Immature natural killer cell (primary cell): ENCODE measurements at regions not wholly inside any gene's neighbourhood (a gene's known extent, or its start where the extent isn't known, plus 50 kb on each side); places are given as distances from the start of the nearest gene placed in this dataset.

ENCODE experiments used
- DNase-seq, 3 donors: peaks; one replicate each; pipeline ENCODE4 v3.0.0; 2022; ENCODE audit warnings: mixed read lengths in 1 of 3
- H3K27ac Mint-ChIP-seq, 6 donors: one replicate each; pipeline ENCODE4 v1.8.0; 2020; ENCODE audit warnings: mixed read lengths in 6 of 6, mild to moderate bottlenecking in 5 of 6, inconsistent platforms in 4 of 6, moderate library complexity in 3 of 6
- H3K27me3 Mint-ChIP-seq, 3 donors: one replicate each; pipeline ENCODE4 v1.8.0; 2020 to 2021; ENCODE audit warnings: low read depth in 3 of 3, mild to moderate bottlenecking in 3 of 3, mixed read lengths in 3 of 3, moderate library complexity in 3 of 3, inconsistent platforms in 1 of 3
- H3K36me3 Mint-ChIP-seq, 3 donors: one replicate each; pipeline ENCODE4 v1.8.0; 2020; ENCODE audit warnings: mixed read lengths in 3 of 3, inconsistent platforms in 2 of 3, mild to moderate bottlenecking in 2 of 3
- H3K4me1 Mint-ChIP-seq, 2 donors: one replicate each; pipeline ENCODE4 v1.8.0; 2020; ENCODE audit warnings: inconsistent platforms in 2 of 2, mild to moderate bottlenecking in 2 of 2, mixed read lengths in 2 of 2, moderate library complexity in 1 of 2
- H3K4me3 Mint-ChIP-seq, 5 donors: one replicate each; pipeline ENCODE4 v1.8.0; 2020; ENCODE audit warnings: mild to moderate bottlenecking in 5 of 5, mixed read lengths in 5 of 5, inconsistent platforms in 3 of 5, moderate library complexity in 3 of 5
- H3K9me3 Mint-ChIP-seq, 6 donors: one replicate each; pipeline ENCODE4 v1.8.0; 2020; ENCODE audit warnings: mild to moderate bottlenecking in 6 of 6, mixed read lengths in 6 of 6, inconsistent platforms in 4 of 6, moderate library complexity in 3 of 6

GRCh38 chr18:53649621-53650020, 574.8 kb downstream of the MBD2 start:
- no peaks in the 10 kb centered on the region for H3K4me1 Mint-ChIP-seq
- H3K27ac Mint-ChIP-seq = no peak overlapping the region

GRCh38 chr18:53644799-53645471, 579.5 kb downstream of the MBD2 start:
- Mint-ChIP-seq H3K9me3 (peaks cover 0 to 27% (median 18%) of the 10 kb centered on the region in 6 donors), H3K27ac (no peak overlapping the region), H3K36me3 (no peaks in the 10 kb centered on the region), H3K4me3 (no peak overlapping the region), H3K4me1 (no peaks in the 10 kb centered on the region), H3K27me3 (peaks cover 0 to 3% (median 2%) of the 10 kb centered on the region in 3 donors)
- DNase-seq = no peak

More at GRCh38 chr18:53649621-53650020, 574.8 kb downstream of the MBD2 start:
- peaks cover 2 to 19% (median 11%) of the 10 kb centered on the region in 6 donors for H3K9me3 Mint-ChIP-seq
- no peaks in the 10 kb centered on the region for H3K36me3 Mint-ChIP-seq
- peaks cover 0 to 3% (median 0%) of the 10 kb centered on the region in 3 donors for H3K27me3 Mint-ChIP-seq
- no peak overlapping the region for H3K4me3 Mint-ChIP-seq
- no peak for DNase-seq

GRCh38 chr18:53639687-53640086, 584.8 kb downstream of the MBD2 start:
- Mint-ChIP-seq H3K27ac (no peak overlapping the region), H3K4me1 (no peaks in the 10 kb centered on the region), H3K9me3 (peaks cover 5 to 42% (median 17%) of the 10 kb centered on the region in 6 donors), H3K4me3 (no peak overlapping the region), H3K36me3 (no peaks in the 10 kb centered on the region), H3K27me3 (peaks cover 0 to 2% (median 0%) of the 10 kb centered on the region in 3 donors)
- DNase-seq = no peak

- H3K9me3 Mint-ChIP-seq = peaks cover 18 to 55% (median 39%) of the 10 kb centered on the region in 6 donors
- H3K27ac Mint-ChIP-seq = no peak overlapping the region
- H3K4me1 Mint-ChIP-seq = no peaks in the 10 kb centered on the region
- no peak overlapping the region for H3K4me3 Mint-ChIP-seq
- H3K36me3 Mint-ChIP-seq = peaks cover 0 to 3% (median 0%) of the 10 kb centered on the region in 3 donors
- no peak for DNase-seq
- H3K27me3 Mint-ChIP-seq = no peaks in the 10 kb centered on the region
Measured at GRCh38 chr18:53629337-53629736, 595.1 kb downstream of the MBD2 start.

- Mint-ChIP-seq H3K36me3 (peaks cover 0 to 3% (median 0%) of the 10 kb centered on the region in 3 donors), H3K4me3 (no peak overlapping the region)
- DNase-seq = no peak
Measured at GRCh38 chr18:53625997-53626599, 598.4 kb downstream of the MBD2 start.

GRCh38 chr18:53610957-53611356, 613.5 kb downstream of the MBD2 start:
- Mint-ChIP-seq H3K9me3 (peaks cover 1 to 27% (median 7%) of the 10 kb centered on the region in 6 donors), H3K4me1 (no peaks in the 10 kb centered on the region), H3K36me3 (no peaks in the 10 kb centered on the region), H3K27ac (no peak overlapping the region), H3K27me3 (peaks cover 0 to 2% (median 0%) of the 10 kb centered on the region in 3 donors), H3K4me3 (no peak overlapping the region)
- no peak for DNase-seq

More at GRCh38 chr18:53625997-53626599, 598.4 kb downstream of the MBD2 start:
- Mint-ChIP-seq H3K4me1 (no peaks in the 10 kb centered on the region), H3K9me3 (peaks cover 7 to 41% (median 21%) of the 10 kb centered on the region in 6 donors), H3K27me3 (peaks cover 0 to 2% (median 0%) of the 10 kb centered on the region in 3 donors), H3K27ac (no peak overlapping the region)

- no peak overlapping the region for H3K4me3 Mint-ChIP-seq
Measured at GRCh38 chr18:53606792-53607191, 617.7 kb downstream of the MBD2 start.

GRCh38 chr18:53605198-53605597, 619.3 kb downstream of the MBD2 start:
- no peaks in the 10 kb centered on the region for H3K4me1 Mint-ChIP-seq
- no peak for DNase-seq
- peaks cover 0 to 23% (median 4%) of the 10 kb centered on the region in 6 donors for H3K9me3 Mint-ChIP-seq
- no peaks in the 10 kb centered on the region for H3K36me3 Mint-ChIP-seq
- no peak overlapping the region for H3K4me3 Mint-ChIP-seq
- no peak overlapping the region for H3K27ac Mint-ChIP-seq
- H3K27me3 Mint-ChIP-seq = no peaks in the 10 kb centered on the region

More at GRCh38 chr18:53606792-53607191, 617.7 kb downstream of the MBD2 start:
- no peaks in the 10 kb centered on the region for H3K36me3 Mint-ChIP-seq
- H3K4me1 Mint-ChIP-seq = no peaks in the 10 kb centered on the region
- no peak for DNase-seq
- H3K27ac Mint-ChIP-seq = no peak overlapping the region
- H3K27me3 Mint-ChIP-seq = no peaks in the 10 kb centered on the region
- peaks cover 0 to 23% (median 4%) of the 10 kb centered on the region in 6 donors for H3K9me3 Mint-ChIP-seq

DNA sequence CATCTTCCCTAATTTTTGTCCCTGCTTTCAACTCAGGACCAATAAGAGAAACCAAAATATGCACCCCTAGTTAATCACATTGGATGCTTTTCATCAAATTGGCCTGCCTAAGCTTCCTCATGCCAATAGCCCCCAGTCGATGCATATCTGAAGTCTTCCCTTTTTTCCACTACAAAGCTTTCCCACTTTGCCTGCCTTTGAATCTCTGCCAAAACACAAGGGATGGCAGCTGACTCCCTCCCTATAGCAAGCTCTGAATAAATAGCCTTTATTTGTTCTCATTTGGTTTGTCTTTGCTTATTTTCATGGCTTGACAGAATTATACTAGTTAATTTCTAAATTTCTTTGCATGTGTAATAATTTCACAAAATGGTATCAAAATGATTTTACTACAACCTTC, 621.2 kb downstream of the MBD2 start:
- Mint-ChIP-seq H3K4me1 (no peaks in the 10 kb centered on the region), H3K9me3 (peaks cover 0 to 16% (median under 1%) of the 10 kb centered on the region in 6 donors), H3K36me3 (no peaks in the 10 kb centered on the region), H3K4me3 (no peak overlapping the region), H3K27me3 (no peaks in the 10 kb centered on the region), H3K27ac (no peak overlapping the region)
- DNase-seq = no peak

DNA sequence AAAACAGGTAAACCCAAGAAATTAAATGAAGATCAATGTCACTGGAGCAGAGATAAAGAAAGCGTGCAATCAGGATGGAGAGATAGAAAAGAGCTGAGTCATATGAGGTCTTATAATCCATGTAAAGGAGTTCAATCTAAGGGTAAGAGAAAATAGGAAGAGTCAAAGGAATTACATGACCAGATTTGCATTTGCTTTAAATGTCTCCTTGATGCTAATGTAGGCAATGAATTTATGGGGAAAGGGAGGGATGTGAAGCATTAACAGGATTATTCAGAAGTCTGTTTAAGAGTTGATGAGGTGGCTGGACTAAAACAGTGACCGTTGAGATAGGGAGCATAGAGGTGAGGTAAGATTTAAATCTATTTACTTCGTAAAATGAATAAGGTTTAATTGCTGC, 623.1 kb downstream of the MBD2 start:
- H3K27me3 Mint-ChIP-seq = no peaks in the 10 kb centered on the region
- no peaks in the 10 kb centered on the region for H3K36me3 Mint-ChIP-seq
- DNase-seq = no peak
- no peak overlapping the region for H3K4me3 Mint-ChIP-seq
- H3K27ac Mint-ChIP-seq = no peak overlapping the region
- no peaks in the 10 kb centered on the region for H3K4me1 Mint-ChIP-seq
- peaks cover 0 to 10% (median 5%) of the 10 kb centered on the region in 6 donors for H3K9me3 Mint-ChIP-seq

DNA sequence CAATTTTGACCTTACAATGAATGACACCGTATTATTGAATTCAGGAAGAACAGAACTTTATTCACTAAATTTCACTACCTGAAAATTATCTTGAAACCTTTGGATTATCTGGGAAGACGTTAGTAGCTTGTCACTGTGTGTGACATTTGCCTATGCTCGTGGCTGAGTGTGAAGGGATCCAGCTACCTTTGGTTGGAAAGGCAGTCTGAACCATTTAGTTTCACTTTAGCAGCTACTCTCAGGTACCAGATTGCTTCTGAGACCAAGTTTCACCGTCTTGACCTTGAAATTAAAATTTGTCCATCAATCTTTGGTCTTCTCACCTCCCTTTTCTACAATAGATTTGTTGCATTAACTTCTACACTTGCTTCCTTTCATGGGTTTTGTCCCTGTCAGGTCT, 637.5 kb downstream of the MBD2 start:
- Mint-ChIP-seq H3K4me3 (no peak overlapping the region), H3K27me3 (no peaks in the 10 kb centered on the region), H3K36me3 (no peaks in the 10 kb centered on the region), H3K4me1 (no peaks in the 10 kb centered on the region), H3K9me3 (peaks cover 2 to 35% (median 16%) of the 10 kb centered on the region in 6 donors), H3K27ac (no peak overlapping the region)
- no peak for DNase-seq
